ENCODE measurements at regions not wholly inside any gene's neighbourhood (a gene's known extent, or its start where the extent isn't known, plus 50 kb on each side); places are given as distances from the start of the nearest gene placed in this dataset.

GRCh38 chr5:162603443-162604070 is 536.0 kb downstream of the GABRG2 start:
- no peak for TF ChIP-seq USF2 (CRISPR knock-in tag; IDR thresholded peaks at IDR 0.05)
- no peak for TF ChIP-seq SMAD4 (CRISPR knock-in tag; IDR thresholded peaks at IDR 0.05)
- no peak for TF ChIP-seq ARID4B (CRISPR knock-in tag; IDR thresholded peaks at IDR 0.05; ENCODE audit: borderline replicate concordance)
- no peak for TF ChIP-seq SMAD3 (CRISPR knock-in tag; IDR thresholded peaks at IDR 0.05; ENCODE audit: borderline replicate concordance)
- no peak for TF ChIP-seq MAX (CRISPR knock-in tag; IDR thresholded peaks at IDR 0.05)
- TF ChIP-seq ATF3 (CRISPR knock-in tag; conservative IDR thresholded peaks at IDR 0.05): no peak
- no peak for TF ChIP-seq CTCF (IDR thresholded peaks at IDR 0.05)
- no peak for TF ChIP-seq ERG (CRISPR knock-in tag; IDR thresholded peaks at IDR 0.05)
- TF ChIP-seq ATF1 (CRISPR knock-in tag; IDR thresholded peaks at IDR 0.05): no peak
- TF ChIP-seq SP1 (CRISPR knock-in tag; conservative IDR thresholded peaks at IDR 0.05): no peak
- no peak for TF ChIP-seq ELF4 (CRISPR knock-in tag; IDR thresholded peaks at IDR 0.05; ENCODE audit: low read depth)
- TF ChIP-seq ZNF232 (CRISPR knock-in tag; IDR thresholded peaks at IDR 0.05): no peak
- no peak for TF ChIP-seq CREB1 (CRISPR knock-in tag; IDR thresholded peaks at IDR 0.05)
- TF ChIP-seq GTF2I (CRISPR knock-in tag; conservative IDR thresholded peaks at IDR 0.05): no peak

All from WTC11 (cell line).